DND-41 (cell line): ENCODE measurements at regions not wholly inside any gene's neighbourhood (a gene's known extent, or its start where the extent isn't known, plus 50 kb on each side); places are given as distances from the start of the nearest gene placed in this dataset.

Experiments used
- ATAC-seq: fragments of 200-7000 bp; cut with Tn5 transposase; 3 replicates; pipeline ENCODE4 v1.9.1; 2021; ENCODE audit warnings: low read depth; ENCODE audit not compliant: insufficient read depth
- DNase-seq: peaks from one replicate; pipeline ENCODE4 v3.0.0-alpha.2; 2020
- H2AFZ ChIP-seq: 2 replicates; pipeline ENCODE4 v1.6.0; 2012; ENCODE audit warnings: low read depth, low read length
- H3K27ac ChIP-seq: 2 replicates; pipeline ENCODE4 v1.5.1; 2012; ENCODE audit warnings: low read length, inconsistent platforms
- H3K27me3 ChIP-seq: fragments of 200-600 bp; sonication (generic); 2 replicates; pipeline ENCODE4 v1.6.0; 2012; ENCODE audit warnings: low read length, mild to moderate bottlenecking, inconsistent platforms; ENCODE audit not compliant: insufficient read depth, poor library complexity
- H3K36me3 ChIP-seq: 2 replicates; pipeline ENCODE4 v1.5.1; 2012; ENCODE audit warnings: low read length, inconsistent platforms; ENCODE audit not compliant: insufficient read depth
- H3K4me1 ChIP-seq: 2 replicates; pipeline ENCODE4 v1.5.1; 2012; ENCODE audit warnings: mild to moderate bottlenecking, low read length; ENCODE audit not compliant: insufficient read depth
- H3K4me2 ChIP-seq: 2 replicates; pipeline ENCODE4 v1.6.0; 2012; ENCODE audit warnings: mild to moderate bottlenecking, moderate library complexity, low read length, inconsistent platforms; ENCODE audit not compliant: insufficient read depth
- H3K4me3 ChIP-seq, 2 experiments: fragments of 200-600 bp in 1 of 2; shearing (Covaris generic) in 1 of 2; 2 replicates each; pipeline ENCODE4 v1.5.1; 2012 to 2016; ENCODE audit warnings: inconsistent platforms in 2 of 2, low read length in 2 of 2, mild to moderate bottlenecking in 2 of 2, low read depth in 1 of 2, moderate library complexity in 1 of 2
- H3K79me2 ChIP-seq: 2 replicates; pipeline ENCODE4 v1.6.0; 2012; ENCODE audit warnings: low read length, inconsistent platforms; ENCODE audit not compliant: insufficient read depth
- H3K9ac ChIP-seq: 2 replicates; pipeline ENCODE4 v1.6.0; 2012; ENCODE audit warnings: low read depth, mild to moderate bottlenecking, inconsistent platforms, low read length, moderate library complexity
- H3K9me3 ChIP-seq: 2 replicates; pipeline ENCODE4 v1.5.1; 2012; ENCODE audit warnings: low read length, moderate library complexity, mild to moderate bottlenecking, inconsistent platforms; ENCODE audit not compliant: insufficient read depth, severe bottlenecking
- H4K20me1 ChIP-seq: 2 replicates; pipeline ENCODE4 v1.6.0; 2012; ENCODE audit warnings: low read length; ENCODE audit not compliant: insufficient read depth
- EZH2 ChIP-seq: IDR thresholded peaks from 3 replicates; pipeline ENCODE4 v1.6.1; 2012; ENCODE audit warnings: borderline replicate concordance, low read depth, mild to moderate bottlenecking, moderate library complexity, low read length, inconsistent platforms; ENCODE audit not compliant: severe bottlenecking
- TF ChIP-seq, protein P1 (sequence below): IDR thresholded peaks from 2 replicates; pipeline ENCODE4 v1.5.1; 2012; ENCODE audit warnings: borderline replicate concordance, low read length, moderate library complexity, mild to moderate bottlenecking; ENCODE audit not compliant: poor library complexity, severe bottlenecking; ENCODE audit errors: extremely low read depth

DNA sequence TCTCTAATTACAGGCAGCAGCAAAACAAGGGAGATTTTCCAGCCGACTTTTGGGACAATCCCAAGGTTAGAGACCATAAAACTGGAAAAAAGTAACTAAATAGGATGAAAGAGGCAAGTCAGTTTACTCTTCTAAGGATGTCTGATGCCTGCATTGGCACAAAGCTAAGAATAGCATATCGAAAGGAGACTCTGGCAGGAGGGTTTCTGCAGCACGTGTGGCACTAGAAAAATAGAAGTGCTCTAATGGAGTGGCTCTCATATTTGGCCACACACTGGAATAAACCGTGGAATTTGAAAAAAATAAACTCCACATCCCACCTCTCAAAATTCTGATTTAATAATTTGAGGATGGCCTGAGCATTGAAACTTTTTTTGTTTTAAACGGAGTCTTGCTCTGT is 77.2 kb upstream of the ARSJ start:
- DNase-seq (no peak), ATAC-seq (no peak)
- Histone ChIP-seq H3K9ac (no peak overlapping the region), H2AFZ (no peak overlapping the region), H3K4me2 (no peak overlapping the region), H3K27me3 (no peaks in the 10 kb centered on the region), H3K4me3 (no peak overlapping the region), H4K20me1 (no peaks in the 10 kb centered on the region), H3K27ac (no peak overlapping the region), H3K79me2 (no peaks in the 10 kb centered on the region), H3K4me1 (no peaks in the 10 kb centered on the region), H3K36me3 (no peaks in the 10 kb centered on the region), H3K9me3 (no peaks in the 10 kb centered on the region)
- TF ChIP-seq, protein P1, sequence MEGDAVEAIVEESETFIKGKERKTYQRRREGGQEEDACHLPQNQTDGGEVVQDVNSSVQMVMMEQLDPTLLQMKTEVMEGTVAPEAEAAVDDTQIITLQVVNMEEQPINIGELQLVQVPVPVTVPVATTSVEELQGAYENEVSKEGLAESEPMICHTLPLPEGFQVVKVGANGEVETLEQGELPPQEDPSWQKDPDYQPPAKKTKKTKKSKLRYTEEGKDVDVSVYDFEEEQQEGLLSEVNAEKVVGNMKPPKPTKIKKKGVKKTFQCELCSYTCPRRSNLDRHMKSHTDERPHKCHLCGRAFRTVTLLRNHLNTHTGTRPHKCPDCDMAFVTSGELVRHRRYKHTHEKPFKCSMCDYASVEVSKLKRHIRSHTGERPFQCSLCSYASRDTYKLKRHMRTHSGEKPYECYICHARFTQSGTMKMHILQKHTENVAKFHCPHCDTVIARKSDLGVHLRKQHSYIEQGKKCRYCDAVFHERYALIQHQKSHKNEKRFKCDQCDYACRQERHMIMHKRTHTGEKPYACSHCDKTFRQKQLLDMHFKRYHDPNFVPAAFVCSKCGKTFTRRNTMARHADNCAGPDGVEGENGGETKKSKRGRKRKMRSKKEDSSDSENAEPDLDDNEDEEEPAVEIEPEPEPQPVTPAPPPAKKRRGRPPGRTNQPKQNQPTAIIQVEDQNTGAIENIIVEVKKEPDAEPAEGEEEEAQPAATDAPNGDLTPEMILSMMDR = no peak
- no peak for TF ChIP-seq EZH2

DNA sequence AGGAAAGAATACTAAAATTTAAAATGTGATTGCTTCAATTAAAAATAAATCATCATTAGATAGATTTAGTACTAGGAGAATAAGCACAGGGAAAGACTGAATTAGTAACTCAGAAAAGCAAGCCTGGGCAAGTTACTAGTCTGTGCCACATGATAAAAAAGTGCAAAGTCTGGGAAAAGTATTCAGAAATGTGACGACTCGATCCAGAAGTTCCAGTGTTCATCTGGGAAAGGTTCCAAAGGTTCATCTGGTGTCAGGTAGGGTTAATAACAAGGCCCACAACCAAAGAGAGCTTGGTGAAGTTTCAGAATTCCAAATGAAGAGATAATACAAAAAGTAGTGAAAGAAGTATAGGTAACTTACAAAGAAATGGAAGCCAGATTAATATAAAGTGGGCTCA is 78.3 kb upstream of the ARSJ start:
- H2AFZ ChIP-seq = no peak overlapping the region
- no peak for ATAC-seq
- H3K4me2 ChIP-seq = no peak overlapping the region

DNA sequence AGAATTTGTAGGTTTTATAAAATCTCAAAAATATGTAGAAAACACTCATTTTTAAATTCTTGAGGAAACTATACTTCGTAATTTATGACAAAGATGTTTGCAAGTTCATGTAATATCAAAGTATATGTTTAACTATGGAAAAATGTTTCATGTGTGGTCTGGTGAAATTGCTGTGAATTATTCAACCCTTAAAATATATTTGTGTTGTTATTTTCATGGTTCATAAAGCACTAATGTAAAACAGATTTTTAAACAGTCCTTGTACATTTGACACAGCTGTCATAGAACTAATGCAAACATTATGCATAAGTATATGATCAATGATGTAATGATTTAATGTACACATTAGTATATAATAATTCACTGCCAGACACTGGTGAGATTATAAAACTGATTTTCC is 83.1 kb upstream of the ARSJ start:
- H3K4me2 ChIP-seq = no peak overlapping the region
- H3K4me1 ChIP-seq = no peaks in the 10 kb centered on the region
- H3K9me3 ChIP-seq = no peaks in the 10 kb centered on the region
- H4K20me1 ChIP-seq = no peaks in the 10 kb centered on the region
- H3K27ac ChIP-seq = no peak overlapping the region
- no peaks in the 10 kb centered on the region for H3K79me2 ChIP-seq
- no peaks in the 10 kb centered on the region for H3K36me3 ChIP-seq
- TF ChIP-seq, protein P1 = no peak
- TF ChIP-seq EZH2 = no peak
- DNase-seq (no peak), ATAC-seq (no peak)
- H2AFZ ChIP-seq = no peak overlapping the region
- H3K27me3 ChIP-seq = no peaks in the 10 kb centered on the region
- no peak overlapping the region for H3K9ac ChIP-seq
- no peak overlapping the region for H3K4me3 ChIP-seq

More for the DNA sequence above, 78.3 kb upstream of the ARSJ start:
- H3K36me3 ChIP-seq = no peaks in the 10 kb centered on the region
- H3K4me3 ChIP-seq = no peak overlapping the region
- H3K9ac ChIP-seq = no peak overlapping the region
- no peak overlapping the region for H3K27ac ChIP-seq
- H3K4me1 ChIP-seq = no peaks in the 10 kb centered on the region
- H3K9me3 ChIP-seq = no peaks in the 10 kb centered on the region
- no peaks in the 10 kb centered on the region for H4K20me1 ChIP-seq
- H3K79me2 ChIP-seq = no peaks in the 10 kb centered on the region
- TF ChIP-seq, protein P1 = no peak
- TF ChIP-seq EZH2 = no peak
- no peak for DNase-seq
- no peaks in the 10 kb centered on the region for H3K27me3 ChIP-seq

DNA sequence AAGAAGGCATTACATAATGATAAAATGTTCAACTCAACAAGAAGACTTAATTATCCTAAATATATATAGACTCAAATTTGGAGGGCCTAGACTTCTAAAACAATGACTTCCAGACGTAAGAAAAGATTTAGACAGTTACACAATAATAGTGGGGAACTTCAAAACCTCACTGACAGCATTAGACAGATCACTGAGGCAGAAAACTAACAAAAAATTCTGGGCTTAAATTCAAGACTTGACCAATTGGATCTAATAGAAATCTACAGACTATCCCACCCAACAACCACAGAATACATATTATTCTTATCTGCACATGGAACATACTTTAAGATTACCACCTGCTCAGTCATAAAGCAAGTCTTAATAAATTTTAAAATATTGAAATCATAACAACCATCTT is 93.3 kb upstream of the ARSJ start:
- TF ChIP-seq, protein P1 = no peak
- no peak for TF ChIP-seq EZH2
- H3K4me2 ChIP-seq = no peak overlapping the region

More for the DNA sequence above, 93.3 kb upstream of the ARSJ start:
- Histone ChIP-seq H3K79me2 (no peaks in the 10 kb centered on the region), H3K36me3 (no peaks in the 10 kb centered on the region), H3K4me1 (no peaks in the 10 kb centered on the region), H4K20me1 (no peaks in the 10 kb centered on the region), H3K9ac (no peak overlapping the region), H3K27me3 (no peaks in the 10 kb centered on the region), H3K9me3 (no peaks in the 10 kb centered on the region), H3K4me3 (no peak overlapping the region), H2AFZ (no peak overlapping the region), H3K27ac (no peak overlapping the region)
- DNase-seq = no peak
- no peak for ATAC-seq
